Activated CD4-positive, alpha-beta T cell treated with anti-CD3 and anti-CD28 coated beads, Interleukin-2, amount 10 ng/mL, durations not matched to agents 7 days and 5 days (primary cell): ENCODE measurements at regions not wholly inside any gene's neighbourhood (a gene's known extent, or its start where the extent isn't known, plus 50 kb on each side); places are given as distances from the start of the nearest gene placed in this dataset.
"Not testable (repeated sequence)": the region's sequence is repeated elsewhere in the genome, so short reads cannot be mapped to it uniquely, and the experiment has no call there.

Experiments
- CTCF ChIA-PET: fragments of 350-600 bp; sonication (Branson Sonifier 250); formaldehyde crosslinking; loops from one replicate; lab custom pipeline; 2021; ENCODE audit warnings: antibody characterized with exemption; lab: Charles Lee
- POLR2A ChIA-PET: fragments of 350-600 bp; sonication (Branson Sonifier 250); formaldehyde crosslinking; loops from one replicate; lab custom pipeline; 2021; ENCODE audit warnings: antibody characterized with exemption; lab: Charles Lee
- DNase-seq: peaks from one replicate; pipeline ENCODE4 v3.0.0-alpha.2; 2020
- H3K27ac Mint-ChIP-seq: one replicate; pipeline ENCODE4 v1.8.0; 2021; ENCODE audit warnings: mild to moderate bottlenecking, moderate library complexity, mixed read lengths
- H3K27me3 Mint-ChIP-seq: one replicate; pipeline ENCODE4 v1.8.0; 2021; ENCODE audit warnings: mixed read lengths
- H3K36me3 Mint-ChIP-seq: one replicate; pipeline ENCODE4 v1.8.0; 2021; ENCODE audit warnings: low read depth, mixed read lengths
- H3K4me1 Mint-ChIP-seq: one replicate; pipeline ENCODE4 v1.8.0; 2021; ENCODE audit warnings: mixed read lengths
- H3K4me3 Mint-ChIP-seq: one replicate; pipeline ENCODE4 v1.8.0; 2021; ENCODE audit warnings: mild to moderate bottlenecking, moderate library complexity, mixed read lengths
- H3K9me3 Mint-ChIP-seq: one replicate; pipeline ENCODE4 v1.8.0; 2021; ENCODE audit warnings: mixed read lengths

DNA sequence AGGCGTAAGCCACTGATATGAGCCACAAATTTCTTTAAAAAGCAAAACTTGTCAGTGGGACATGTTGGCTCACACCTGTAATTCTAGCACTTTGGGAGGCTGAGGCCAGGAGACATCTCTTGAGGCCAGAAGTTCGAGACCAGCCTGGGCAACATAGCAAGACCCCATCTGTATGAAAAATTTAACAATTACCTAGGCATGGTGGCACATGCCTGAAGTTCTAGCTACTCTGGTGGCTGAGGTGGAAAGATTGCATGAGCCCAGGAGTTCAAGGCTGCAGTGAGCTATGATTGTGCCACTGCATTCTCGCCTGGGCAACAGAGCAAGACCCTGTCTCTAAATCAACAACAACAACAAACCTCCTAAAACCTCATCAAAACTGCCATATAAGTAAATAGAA lies 147.6 kb upstream of the BARHL2 start:
- DNase-seq: no peak
- Mint-ChIP-seq H3K27ac (no peak overlapping the region), H3K4me3 (no peak overlapping the region), H3K27me3 (peaks cover 6% of the 10 kb centered on the region), H3K4me1 (no peaks in the 10 kb centered on the region), H3K9me3 (no peaks in the 10 kb centered on the region), H3K36me3 (no peaks in the 10 kb centered on the region)
- ChIA-PET POLR2A (no interaction called here), CTCF (interaction anchor here (1.5 kb wide), 1 partner anchor 143 kb away, joined by 3 read pairs; no protein-coding TSS in a partner anchor)

DNA sequence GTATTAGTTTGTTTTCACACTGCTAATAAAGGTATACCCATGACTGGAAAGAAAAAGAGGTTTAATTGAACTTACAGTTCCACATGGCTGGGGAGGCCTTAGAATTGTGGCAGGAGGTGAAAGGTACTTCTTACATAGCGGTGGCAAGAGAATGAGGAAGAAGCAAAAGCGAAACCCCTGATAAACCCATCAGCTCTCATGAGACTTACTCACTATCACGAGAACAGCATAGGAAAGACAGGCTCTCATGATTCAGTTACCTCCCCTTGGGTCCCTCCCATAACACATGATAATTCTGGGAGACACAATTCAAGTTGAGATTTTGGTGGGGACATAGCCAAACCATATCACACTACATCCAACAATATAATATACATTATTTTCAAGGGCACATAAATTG lies 145.7 kb upstream of the BARHL2 start:
- Mint-ChIP-seq H3K4me1 (no peaks in the 10 kb centered on the region), H3K4me3 (no peak overlapping the region), H3K27ac (no peak overlapping the region), H3K9me3 (no peaks in the 10 kb centered on the region), H3K36me3 (no peaks in the 10 kb centered on the region), H3K27me3 (peaks cover 6% of the 10 kb centered on the region)
- CTCF ChIA-PET: no interaction called here
- no peak for DNase-seq
- POLR2A ChIA-PET: no interaction called here

GRCh38 chr1:90861421-90861820 lies 144.3 kb upstream of the BARHL2 start:
- H3K4me1 Mint-ChIP-seq, H3K4me3 Mint-ChIP-seq, H3K27me3 Mint-ChIP-seq, CTCF ChIA-PET, POLR2A ChIA-PET, H3K27ac Mint-ChIP-seq, H3K9me3 Mint-ChIP-seq, H3K36me3 Mint-ChIP-seq, DNase-seq: not testable (repeated sequence)

GRCh38 chr1:90856463-90857007 lies 139.4 kb upstream of the BARHL2 start:
- ChIA-PET POLR2A (no interaction called here), CTCF (no interaction called here)
- H3K4me3 Mint-ChIP-seq: no peak overlapping the region
- H3K9me3 Mint-ChIP-seq: no peaks in the 10 kb centered on the region
- no peaks in the 10 kb centered on the region for H3K36me3 Mint-ChIP-seq
- peaks cover 35% of the 10 kb centered on the region for H3K27me3 Mint-ChIP-seq
- peaks cover 7% of the 10 kb centered on the region for H3K4me1 Mint-ChIP-seq
- DNase-seq: no peak
- H3K27ac Mint-ChIP-seq: no peak overlapping the region

GRCh38 chr1:90854397-90854924 lies 137.4 kb upstream of the BARHL2 start:
- no peak overlapping the region for H3K27ac Mint-ChIP-seq
- no peak overlapping the region for H3K4me3 Mint-ChIP-seq
- CTCF ChIA-PET: interaction anchor here (1.0 kb wide), 1 partner anchor 132 kb away, joined by 3 read pairs; no protein-coding TSS in a partner anchor
- no peaks in the 10 kb centered on the region for H3K9me3 Mint-ChIP-seq
- no peaks in the 10 kb centered on the region for H3K36me3 Mint-ChIP-seq
- POLR2A ChIA-PET: no interaction called here
- DNase-seq: no peak
- H3K4me1 Mint-ChIP-seq: peaks cover 13% of the 10 kb centered on the region
- peaks cover 44% of the 10 kb centered on the region for H3K27me3 Mint-ChIP-seq

GRCh38 chr1:90851711-90852050 lies 134.6 kb upstream of the BARHL2 start:
- Mint-ChIP-seq H3K9me3 (no peaks in the 10 kb centered on the region), H3K4me1 (peaks cover 13% of the 10 kb centered on the region), H3K27ac (no peak overlapping the region), H3K27me3 (peaks cover 62% of the 10 kb centered on the region), H3K36me3 (no peaks in the 10 kb centered on the region), H3K4me3 (peak overlapping the region; percentile 74)
- no peak for DNase-seq
- ChIA-PET POLR2A (no interaction called here), CTCF (interaction anchor here (0.5 kb wide), 1 partner anchor 1039 kb away, joined by 3 read pairs; no protein-coding TSS in a partner anchor)

GRCh38 chr1:90850898-90851710 lies 134.0 kb upstream of the BARHL2 start:
- ChIA-PET POLR2A (no interaction called here), CTCF (interaction anchor here (0.6 to 1.3 kb wide), 3 partner anchors 10 to 237 kb away, joined by 3 read pairs; no protein-coding TSS in a partner anchor)
- Mint-ChIP-seq H3K36me3 (no peaks in the 10 kb centered on the region), H3K27ac (no peak overlapping the region), H3K9me3 (no peaks in the 10 kb centered on the region), H3K27me3 (peaks cover 65% of the 10 kb centered on the region), H3K4me1 (peaks cover 13% of the 10 kb centered on the region), H3K4me3 (peak overlapping the region; percentile 68)
- DNase-seq: peak; percentile 75

DNA sequence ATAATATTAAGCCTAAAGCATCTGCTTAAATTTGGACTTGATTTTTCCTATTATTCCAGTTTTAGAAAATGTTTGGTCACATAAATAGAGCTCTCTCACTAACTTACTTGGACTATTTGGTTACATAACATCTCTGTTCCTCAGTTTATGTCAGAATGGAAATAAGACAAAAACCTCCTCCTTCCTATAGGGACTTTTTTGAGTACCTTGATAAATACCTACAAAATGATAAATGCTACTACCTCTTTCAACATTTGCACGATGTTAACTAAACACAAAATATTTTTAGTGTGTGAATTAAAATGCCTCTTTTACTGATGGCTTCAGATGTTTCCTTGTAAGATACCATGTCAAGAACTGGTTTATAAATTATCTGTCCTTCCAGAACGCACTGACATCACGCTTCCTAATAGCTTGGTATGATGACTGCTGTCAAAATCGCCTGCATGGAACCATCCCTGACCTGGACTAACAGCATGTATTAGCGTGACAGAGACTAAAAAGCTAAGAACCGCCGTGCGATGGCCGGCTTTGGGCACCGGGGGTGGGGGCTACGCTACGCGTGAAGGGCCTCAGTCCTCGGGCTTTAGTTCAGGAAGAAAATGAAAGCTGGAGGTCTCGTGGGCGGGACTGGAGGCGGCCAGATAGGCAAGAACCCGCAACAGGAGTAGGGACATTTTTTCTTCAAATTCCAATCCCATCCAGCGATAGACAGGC lies 133.2 kb upstream of the BARHL2 start:
- DNase-seq: no peak
- H3K27me3 Mint-ChIP-seq: peaks cover 71% of the 10 kb centered on the region
- H3K9me3 Mint-ChIP-seq: no peaks in the 10 kb centered on the region
- peaks cover 13% of the 10 kb centered on the region for H3K4me1 Mint-ChIP-seq
- peak overlapping the region; percentile 68 for H3K4me3 Mint-ChIP-seq
- H3K27ac Mint-ChIP-seq: no peak overlapping the region
- H3K36me3 Mint-ChIP-seq: no peaks in the 10 kb centered on the region
- POLR2A ChIA-PET: no interaction called here
- CTCF ChIA-PET: interaction anchor here (0.6 to 1.3 kb wide), 3 partner anchors 9 to 237 kb away, joined by 3 read pairs; no protein-coding TSS in a partner anchor

DNA sequence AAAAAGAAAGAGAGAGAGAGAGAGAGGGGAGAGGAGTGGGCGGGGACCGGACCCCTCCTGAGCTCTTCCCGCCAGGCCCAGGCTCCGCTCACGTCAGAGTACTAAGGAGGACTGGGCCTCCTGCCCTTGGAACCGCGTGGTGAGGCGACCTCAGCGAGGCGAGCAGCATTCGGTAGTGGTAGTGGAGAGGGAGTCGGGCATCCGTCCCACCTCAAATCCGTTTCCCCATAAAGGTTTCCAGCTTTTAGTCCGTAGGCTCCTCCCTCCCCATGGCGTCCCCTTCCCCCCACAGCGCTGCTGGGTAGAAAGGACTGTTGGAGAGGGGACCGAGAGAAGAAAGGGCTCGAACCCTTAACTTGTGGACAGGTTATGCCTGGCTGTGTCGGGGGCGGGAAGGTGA lies 124.4 kb upstream of the BARHL2 start:
- H3K4me3 Mint-ChIP-seq: no peak overlapping the region
- CTCF ChIA-PET: interaction anchor here (1.1 kb wide), 1 partner anchor 9 kb away, joined by 3 read pairs; no protein-coding TSS in a partner anchor
- H3K27me3 Mint-ChIP-seq: peaks cover 90% of the 10 kb centered on the region
- peaks cover 7% of the 10 kb centered on the region for H3K36me3 Mint-ChIP-seq
- H3K4me1 Mint-ChIP-seq: peaks cover 4% of the 10 kb centered on the region
- no peak overlapping the region for H3K27ac Mint-ChIP-seq
- POLR2A ChIA-PET: no interaction called here
- H3K9me3 Mint-ChIP-seq: no peaks in the 10 kb centered on the region
- no peak for DNase-seq

DNA sequence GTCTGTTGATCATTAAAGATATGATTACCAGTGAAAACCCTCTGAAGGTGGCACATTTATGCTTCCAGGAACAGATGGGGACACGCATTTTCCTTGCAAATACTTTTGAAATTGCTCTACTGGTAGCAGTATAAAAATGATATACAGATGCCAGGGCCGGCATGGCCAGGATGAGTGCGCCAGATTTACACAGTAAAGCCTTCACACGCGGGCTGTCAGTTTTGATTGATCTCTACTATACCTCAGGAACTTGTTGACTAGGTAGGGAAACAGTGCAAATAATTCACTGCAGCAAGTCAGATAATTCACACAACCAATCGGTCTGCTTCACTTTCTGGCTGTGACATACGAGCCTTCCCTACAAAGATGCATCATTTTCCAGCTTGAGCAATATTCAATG lies 123.2 kb upstream of the BARHL2 start:
- Mint-ChIP-seq H3K4me3 (no peak overlapping the region), H3K36me3 (peaks cover 8% of the 10 kb centered on the region)
- no peak for DNase-seq

GRCh38 chr1:90839323-90839722 lies 122.2 kb upstream of the BARHL2 start:
- H3K27ac Mint-ChIP-seq: no peak overlapping the region
- H3K9me3 Mint-ChIP-seq: no peaks in the 10 kb centered on the region
- CTCF ChIA-PET: no interaction called here
- peaks cover 88% of the 10 kb centered on the region for H3K27me3 Mint-ChIP-seq
- no peak for DNase-seq
- POLR2A ChIA-PET: no interaction called here
- peaks cover 8% of the 10 kb centered on the region for H3K36me3 Mint-ChIP-seq
- no peak overlapping the region for H3K4me3 Mint-ChIP-seq
- H3K4me1 Mint-ChIP-seq: peaks cover 15% of the 10 kb centered on the region

More for the DNA sequence above, 123.2 kb upstream of the BARHL2 start:
- CTCF ChIA-PET: interaction anchor here (0.6 kb wide), 1 partner anchor 147 kb away, joined by 3 read pairs; no protein-coding TSS in a partner anchor
- Mint-ChIP-seq H3K9me3 (no peaks in the 10 kb centered on the region), H3K27ac (no peak overlapping the region), H3K27me3 (peaks cover 86% of the 10 kb centered on the region), H3K4me1 (peaks cover 7% of the 10 kb centered on the region)
- POLR2A ChIA-PET: no interaction called here

DNA sequence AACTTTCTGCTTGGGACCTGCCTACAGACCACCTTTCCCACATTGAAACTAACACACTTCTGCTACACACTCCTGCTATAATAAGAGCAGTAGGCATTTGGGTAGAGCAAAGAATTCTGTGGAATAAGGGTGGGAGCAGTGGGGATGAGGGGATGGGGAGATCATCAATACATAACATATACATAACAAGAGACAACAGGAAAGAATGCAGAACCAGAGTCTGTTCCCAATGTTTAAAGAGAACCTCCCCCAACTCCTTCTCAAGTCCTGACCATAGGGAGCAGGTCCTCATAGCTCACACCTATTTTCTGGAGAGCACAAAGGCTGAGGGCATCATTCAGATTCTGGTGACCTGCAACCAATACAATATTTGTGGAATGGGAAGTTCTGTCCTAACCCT lies 121.6 kb upstream of the BARHL2 start:
- peaks cover 90% of the 10 kb centered on the region for H3K27me3 Mint-ChIP-seq
- no peak overlapping the region for H3K27ac Mint-ChIP-seq
- H3K4me3 Mint-ChIP-seq: no peak overlapping the region
- H3K36me3 Mint-ChIP-seq: peaks cover 8% of the 10 kb centered on the region
- DNase-seq: no peak
- H3K9me3 Mint-ChIP-seq: no peaks in the 10 kb centered on the region
- H3K4me1 Mint-ChIP-seq: peaks cover 16% of the 10 kb centered on the region
- ChIA-PET CTCF (no interaction called here), POLR2A (no interaction called here)

DNA sequence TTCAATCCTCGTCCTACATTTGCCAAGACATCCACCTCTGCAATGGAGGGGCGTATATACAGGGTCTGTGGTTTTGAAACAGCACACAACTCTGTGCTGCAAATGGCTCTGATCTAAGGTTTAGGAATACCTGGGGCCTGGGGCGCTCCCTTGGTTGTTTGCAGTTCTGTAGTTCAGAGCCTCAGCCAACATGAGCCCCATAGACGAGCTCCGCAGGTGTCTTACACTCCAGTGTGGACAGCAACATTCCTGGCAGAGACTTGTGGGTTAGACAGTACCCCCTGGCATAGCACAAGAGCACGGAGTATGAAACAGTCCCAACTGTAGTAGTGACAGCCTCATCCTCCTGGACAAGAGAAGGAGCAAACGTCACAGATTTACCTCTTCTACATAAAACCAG lies 120.3 kb upstream of the BARHL2 start:
- peaks cover 8% of the 10 kb centered on the region for H3K36me3 Mint-ChIP-seq
- ChIA-PET POLR2A (no interaction called here), CTCF (no interaction called here)
- H3K4me3 Mint-ChIP-seq: no peak overlapping the region
- H3K27me3 Mint-ChIP-seq: peaks cover 90% of the 10 kb centered on the region
- no peak overlapping the region for H3K27ac Mint-ChIP-seq
- DNase-seq: no peak
- peaks cover 16% of the 10 kb centered on the region for H3K4me1 Mint-ChIP-seq
- no peaks in the 10 kb centered on the region for H3K9me3 Mint-ChIP-seq
